BLaER1 (cell line): ENCODE measurements at regions not wholly inside any gene's neighbourhood (a gene's known extent, or its start where the extent isn't known, plus 50 kb on each side); places are given as distances from the start of the nearest gene placed in this dataset.
"Not testable (repeated sequence)": the region's sequence is repeated elsewhere in the genome, so short reads cannot be mapped to it uniquely, and the experiment has no call there.

ENCODE experiments used
- H3K27ac ChIP-seq: shearing (Covaris generic); formaldehyde crosslinking; 2 replicates; pipeline ENCODE4 v1.8.1; 2022
- H3K27me3 ChIP-seq: shearing (Covaris generic); formaldehyde crosslinking; 2 replicates; pipeline ENCODE4 v1.8.1; 2022
- H3K36me3 ChIP-seq: shearing (Covaris generic); formaldehyde crosslinking; 2 replicates; pipeline ENCODE4 v1.8.1; 2022
- H3K4me1 ChIP-seq: shearing (Covaris generic); formaldehyde crosslinking; 2 replicates; pipeline ENCODE4 v1.8.1; 2022
- H3K4me2 ChIP-seq: shearing (Covaris generic); formaldehyde crosslinking; 2 replicates; pipeline ENCODE4 v1.8.1; 2022
- H3K4me3 ChIP-seq: shearing (Covaris generic); formaldehyde crosslinking; 2 replicates; pipeline ENCODE4 v1.8.1; 2022
- H3K9ac ChIP-seq: shearing (Covaris generic); formaldehyde crosslinking; 2 replicates; pipeline ENCODE4 v1.8.1; 2022
- H3K9me3 ChIP-seq: shearing (Covaris generic); formaldehyde crosslinking; 2 replicates; pipeline ENCODE4 v1.8.1; 2022
- H4K20me1 ChIP-seq: shearing (Covaris generic); formaldehyde crosslinking; 2 replicates; pipeline ENCODE4 v1.8.1; 2022
- Cebpa-rat ChIP-seq: shearing (Covaris generic); IDR thresholded peaks from 2 replicates; pipeline ENCODE4 v1.8.1; 2022

GRCh38 chr1:59198564-59198963 lies 98.3 kb upstream of the FGGY start:
- no peak for TF ChIP-seq Cebpa-rat
- no peaks in the 10 kb centered on the region for H3K9me3 ChIP-seq
- no peak overlapping the region for H3K27ac ChIP-seq
- no peaks in the 10 kb centered on the region for H4K20me1 ChIP-seq
- no peaks in the 10 kb centered on the region for H3K27me3 ChIP-seq
- no peak overlapping the region for H3K4me3 ChIP-seq
- no peak overlapping the region for H3K4me2 ChIP-seq
- H3K4me1 ChIP-seq, result no peaks in the 10 kb centered on the region
- no peaks in the 10 kb centered on the region for H3K36me3 ChIP-seq
- no peak overlapping the region for H3K9ac ChIP-seq

GRCh38 chr1:59199147-59199546 lies 97.7 kb upstream of the FGGY start:
- Histone ChIP-seq H4K20me1 (no peaks in the 10 kb centered on the region), H3K9ac (no peak overlapping the region), H3K27ac (no peak overlapping the region), H3K27me3 (no peaks in the 10 kb centered on the region), H3K4me2 (no peak overlapping the region), H3K36me3 (no peaks in the 10 kb centered on the region), H3K9me3 (no peaks in the 10 kb centered on the region), H3K4me3 (no peak overlapping the region), H3K4me1 (no peaks in the 10 kb centered on the region)
- TF ChIP-seq Cebpa-rat, result no peak

GRCh38 chr1:59199719-59200376 lies 97.0 kb upstream of the FGGY start:
- Histone ChIP-seq H3K9ac (no peak overlapping the region), H4K20me1 (no peaks in the 10 kb centered on the region), H3K4me2 (no peak overlapping the region), H3K36me3 (no peaks in the 10 kb centered on the region), H3K4me1 (no peaks in the 10 kb centered on the region), H3K27ac (no peak overlapping the region), H3K27me3 (no peaks in the 10 kb centered on the region), H3K9me3 (no peaks in the 10 kb centered on the region), H3K4me3 (no peak overlapping the region)
- TF ChIP-seq Cebpa-rat, result no peak

- no peak overlapping the region for H3K4me3 ChIP-seq
- TF ChIP-seq Cebpa-rat, result no peak
- no peaks in the 10 kb centered on the region for H3K9me3 ChIP-seq
- no peak overlapping the region for H3K4me2 ChIP-seq
- H3K9ac ChIP-seq, result no peak overlapping the region
- no peaks in the 10 kb centered on the region for H4K20me1 ChIP-seq
- no peaks in the 10 kb centered on the region for H3K27me3 ChIP-seq
- H3K4me1 ChIP-seq, result no peaks in the 10 kb centered on the region
- no peak overlapping the region for H3K27ac ChIP-seq
- no peaks in the 10 kb centered on the region for H3K36me3 ChIP-seq
These were observed 95.6 kb upstream of the FGGY start for GRCh38 chr1:59201341-59201740.

- no peak for TF ChIP-seq Cebpa-rat
- no peak overlapping the region for H3K9ac ChIP-seq
- no peak overlapping the region for H3K4me2 ChIP-seq
These were observed 94.4 kb upstream of the FGGY start for GRCh38 chr1:59202455-59202854.

GRCh38 chr1:59204001-59204400 lies 92.9 kb upstream of the FGGY start:
- Histone ChIP-seq H4K20me1 (no peaks in the 10 kb centered on the region), H3K27me3 (no peaks in the 10 kb centered on the region), H3K4me3 (no peak overlapping the region), H3K4me2 (no peak overlapping the region), H3K4me1 (no peaks in the 10 kb centered on the region), H3K36me3 (no peaks in the 10 kb centered on the region), H3K9ac (no peak overlapping the region), H3K9me3 (no peaks in the 10 kb centered on the region), H3K27ac (no peak overlapping the region)
- TF ChIP-seq Cebpa-rat, result no peak

More at GRCh38 chr1:59202455-59202854, 94.4 kb upstream of the FGGY start:
- Histone ChIP-seq H4K20me1 (no peaks in the 10 kb centered on the region), H3K9me3 (no peaks in the 10 kb centered on the region), H3K27ac (no peak overlapping the region), H3K36me3 (no peaks in the 10 kb centered on the region), H3K4me1 (no peaks in the 10 kb centered on the region), H3K4me3 (no peak overlapping the region), H3K27me3 (no peaks in the 10 kb centered on the region)

GRCh38 chr1:59206616-59207015 lies 90.3 kb upstream of the FGGY start:
- H3K4me2 ChIP-seq, H3K27ac ChIP-seq, H3K36me3 ChIP-seq, H3K4me3 ChIP-seq, H4K20me1 ChIP-seq, H3K9me3 ChIP-seq, H3K9ac ChIP-seq, H3K27me3 ChIP-seq, H3K4me1 ChIP-seq: not testable (repeated sequence)

GRCh38 chr1:59210430-59210829 lies 86.5 kb upstream of the FGGY start:
- H3K9me3 ChIP-seq, H3K4me2 ChIP-seq, H3K27ac ChIP-seq, H3K27me3 ChIP-seq, H3K4me3 ChIP-seq, H3K4me1 ChIP-seq, H3K9ac ChIP-seq, H4K20me1 ChIP-seq, H3K36me3 ChIP-seq: not testable (repeated sequence)

GRCh38 chr1:59212706-59213105 lies 84.2 kb upstream of the FGGY start:
- H3K4me3 ChIP-seq, result no peak overlapping the region
- H3K4me2 ChIP-seq, result no peak overlapping the region
- no peak for TF ChIP-seq Cebpa-rat
- no peak overlapping the region for H3K27ac ChIP-seq
- H3K27me3 ChIP-seq, result no peaks in the 10 kb centered on the region
- H3K9me3 ChIP-seq, result 0 out of 2 replicates have a peak, but pooled peaks cover 7% of the 10 kb centered on the region
- no peaks in the 10 kb centered on the region for H3K4me1 ChIP-seq
- H3K36me3 ChIP-seq, result no peaks in the 10 kb centered on the region
- no peaks in the 10 kb centered on the region for H4K20me1 ChIP-seq
- H3K9ac ChIP-seq, result no peak overlapping the region

GRCh38 chr1:59214248-59215208 lies 82.4 kb upstream of the FGGY start:
- Histone ChIP-seq H3K27ac (no peak overlapping the region), H3K4me2 (no peak overlapping the region), H3K4me3 (no peak overlapping the region), H3K4me1 (no peaks in the 10 kb centered on the region), H3K9ac (no peak overlapping the region), H3K9me3 (0 out of 2 replicates have a peak, but pooled peaks cover 7% of the 10 kb centered on the region), H3K27me3 (no peaks in the 10 kb centered on the region), H3K36me3 (no peaks in the 10 kb centered on the region), H4K20me1 (no peaks in the 10 kb centered on the region)
- TF ChIP-seq Cebpa-rat, result no peak
